ENCODE measurements at regions not wholly inside any gene's neighbourhood (a gene's known extent, or its start where the extent isn't known, plus 50 kb on each side); places are given as distances from the start of the nearest gene placed in this dataset.

- no peak for DNase-seq (ENCODE audit: low spot score)
Measured at GRCh38 chr10:131691481-131692090, 209.2 kb upstream of the PPP2R2D start.

- no peak for DNase-seq (ENCODE audit: low spot score)
Measured at GRCh38 chr10:131692176-131692575, 208.6 kb upstream of the PPP2R2D start.

- DNase-seq (ENCODE audit: low spot score), result no peak
Measured at GRCh38 chr10:131692686-131693334, 208.0 kb upstream of the PPP2R2D start.

GRCh38 chr10:131693766-131694165 is 207.0 kb upstream of the PPP2R2D start:
- no peak for DNase-seq (ENCODE audit: low spot score)

GRCh38 chr10:131694168-131694780 is 206.5 kb upstream of the PPP2R2D start:
- no peak for DNase-seq (ENCODE audit: low spot score)

GRCh38 chr10:131694781-131695495 is 205.9 kb upstream of the PPP2R2D start:
- no peak for DNase-seq (ENCODE audit: low spot score)

- DNase-seq (ENCODE audit: low spot score), result no peak
Measured at GRCh38 chr10:131695496-131696165, 205.2 kb upstream of the PPP2R2D start.

- DNase-seq (ENCODE audit: low spot score), result no peak
Measured at GRCh38 chr10:131697476-131698128, 203.2 kb upstream of the PPP2R2D start.

GRCh38 chr10:131698232-131698631 is 202.6 kb upstream of the PPP2R2D start:
- no peak for DNase-seq (ENCODE audit: low spot score)

GRCh38 chr10:131698986-131699385 is 201.8 kb upstream of the PPP2R2D start:
- DNase-seq (ENCODE audit: low spot score), result no peak

- no peak for DNase-seq (ENCODE audit: low spot score)
Measured at GRCh38 chr10:131700032-131700431, 200.8 kb upstream of the PPP2R2D start.

GRCh38 chr10:131700506-131700905 is 200.3 kb upstream of the PPP2R2D start:
- DNase-seq (ENCODE audit: low spot score), result no peak

GRCh38 chr10:131701131-131701947 is 199.5 kb upstream of the PPP2R2D start:
- DNase-seq (ENCODE audit: low spot score), result no peak

- no peak for DNase-seq (ENCODE audit: low spot score)
Measured at GRCh38 chr10:131702531-131703356, 198.1 kb upstream of the PPP2R2D start.

- no peak for DNase-seq (ENCODE audit: low spot score)
Measured at GRCh38 chr10:131703541-131703940, 197.3 kb upstream of the PPP2R2D start.

- no peak for DNase-seq (ENCODE audit: low spot score)
Measured at GRCh38 chr10:131703941-131704340, 196.9 kb upstream of the PPP2R2D start.

- no peak for DNase-seq (ENCODE audit: low spot score)
Measured at GRCh38 chr10:131706476-131706875, 194.3 kb upstream of the PPP2R2D start.

- no peak for DNase-seq (ENCODE audit: low spot score)
Measured at GRCh38 chr10:131706952-131707351, 193.9 kb upstream of the PPP2R2D start.

GRCh38 chr10:131708225-131708880 is 192.5 kb upstream of the PPP2R2D start:
- DNase-seq (ENCODE audit: low spot score), result no peak

All from NAMALWA (cell line).